GM21717 (cell line): ENCODE measurements at regions not wholly inside any gene's neighbourhood (a gene's known extent, or its start where the extent isn't known, plus 50 kb on each side); places are given as distances from the start of the nearest gene placed in this dataset.
"Not testable (repeated sequence)": the region's sequence is repeated elsewhere in the genome, so short reads cannot be mapped to it uniquely, and the experiment has no call there.

Experiments
- ATAC-seq: cut with Tn5 transposase; IDR thresholded peaks from one replicate; pipeline ENCODE4 v1.9.1; 2021; ENCODE audit warnings: mild to moderate bottlenecking, moderate library complexity; ENCODE audit not compliant: unreplicated experiment

- no peak for ATAC-seq
These were observed 128.8 kb upstream of the SYNCRIP start for GRCh38 chr6:85771455-85771854.

DNA sequence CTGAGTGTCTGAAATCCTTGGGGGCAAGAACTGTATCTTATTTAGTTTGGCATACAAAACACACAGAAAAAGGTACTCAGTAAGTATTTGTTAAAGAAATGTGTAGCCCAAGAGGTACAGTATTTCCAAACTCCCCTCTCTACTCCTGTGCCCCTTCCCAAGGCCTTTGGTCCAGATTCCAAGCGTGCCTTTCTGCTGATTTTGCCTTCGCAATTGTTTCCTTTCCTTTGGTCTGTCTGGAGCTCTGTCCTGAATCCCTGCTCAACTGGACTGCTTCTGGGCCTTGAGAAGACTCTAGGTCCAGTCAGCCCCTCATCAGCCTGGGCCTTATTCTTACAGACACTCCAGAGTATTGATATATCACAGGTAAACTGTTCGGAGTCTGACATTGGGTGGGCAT, 122.2 kb upstream of the SYNCRIP start:
- ATAC-seq, result no peak

- ATAC-seq, result no peak
These were observed 114.3 kb upstream of the SYNCRIP start for GRCh38 chr6:85756982-85757381.

GRCh38 chr6:85754894-85755293, 112.2 kb upstream of the SYNCRIP start:
- ATAC-seq, result no peak

GRCh38 chr6:85752602-85753001, 109.9 kb upstream of the SYNCRIP start:
- no peak for ATAC-seq

DNA sequence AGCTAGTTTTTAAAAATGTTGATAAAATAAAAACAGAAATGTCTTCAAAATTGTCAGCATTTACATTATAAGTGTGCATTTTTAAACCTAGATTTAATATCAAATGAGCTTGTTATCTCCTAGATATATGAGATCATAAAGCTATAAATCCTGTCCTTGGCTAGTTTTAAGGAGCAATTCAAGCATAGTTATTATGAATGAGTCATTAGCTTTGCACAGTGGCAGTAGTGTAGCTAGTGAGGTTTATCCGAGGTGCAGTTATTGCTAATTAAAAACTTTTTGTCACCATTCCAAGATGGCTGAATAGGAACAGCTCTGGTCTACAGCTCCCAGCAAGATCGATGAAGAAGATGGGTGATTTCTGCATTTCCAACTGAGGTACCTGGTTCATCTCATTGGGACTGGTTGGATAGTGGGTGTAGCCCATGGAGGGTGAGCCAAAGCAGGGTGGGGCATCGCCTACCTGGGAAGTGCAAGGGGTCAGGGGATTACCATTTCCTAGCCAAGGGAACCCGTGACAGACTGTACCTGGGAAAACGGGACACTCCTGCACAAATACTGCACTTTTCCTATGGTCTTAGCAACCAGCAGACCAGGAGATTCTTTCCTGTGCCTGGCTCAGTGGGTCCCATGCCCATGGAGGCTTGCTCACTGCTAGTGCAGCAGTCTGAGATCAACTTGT, 108.8 kb upstream of the SYNCRIP start:
- no peak for ATAC-seq

GRCh38 chr6:85750146-85750545, 107.5 kb upstream of the SYNCRIP start:
- not testable (repeated sequence) for ATAC-seq

DNA sequence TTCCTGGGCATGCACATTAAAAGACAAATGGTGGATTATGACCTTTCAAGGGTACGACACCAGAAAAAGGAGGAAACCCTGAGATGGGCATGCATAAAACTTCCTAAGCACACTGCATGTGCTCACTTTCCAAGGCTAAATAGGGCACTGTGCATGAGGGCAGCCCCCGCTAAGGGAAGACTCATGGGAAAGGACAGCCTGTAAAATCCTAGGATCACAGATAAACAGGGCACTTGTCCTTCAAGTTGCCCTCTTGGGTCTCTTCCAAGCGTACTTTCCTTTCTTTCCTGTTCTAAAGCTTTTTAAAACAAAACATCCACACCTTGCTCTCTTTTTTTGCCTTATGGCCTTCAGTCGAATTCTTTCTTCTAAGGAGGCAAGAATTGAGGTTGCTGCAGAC, 106.5 kb upstream of the SYNCRIP start:
- ATAC-seq, result no peak

DNA sequence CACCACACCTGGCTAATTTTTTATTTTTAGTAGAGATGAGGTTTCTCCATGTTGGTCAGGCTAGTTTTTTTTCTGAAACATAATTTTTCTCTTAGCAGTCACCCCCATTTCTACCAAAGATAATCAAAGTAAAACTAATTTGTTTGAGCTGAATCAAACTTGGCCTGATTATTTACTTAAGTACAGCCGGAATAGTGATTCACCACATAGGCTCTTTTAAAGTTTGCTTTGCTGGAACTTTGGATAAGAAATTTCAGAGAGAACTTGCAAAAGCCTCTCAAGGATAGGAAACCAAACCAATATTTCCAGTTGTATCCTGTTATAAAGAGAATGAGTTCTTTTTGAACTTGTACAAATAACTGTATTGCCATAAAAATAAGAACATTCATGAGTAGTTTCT, 105.0 kb upstream of the SYNCRIP start:
- no peak for ATAC-seq

- ATAC-seq, result no peak
These were observed 104.4 kb upstream of the SYNCRIP start for GRCh38 chr6:85747093-85747492.

GRCh38 chr6:85744433-85744970, 101.8 kb upstream of the SYNCRIP start:
- no peak for ATAC-seq

GRCh38 chr6:85726206-85726605, 83.5 kb upstream of the SYNCRIP start:
- ATAC-seq, result no peak

DNA sequence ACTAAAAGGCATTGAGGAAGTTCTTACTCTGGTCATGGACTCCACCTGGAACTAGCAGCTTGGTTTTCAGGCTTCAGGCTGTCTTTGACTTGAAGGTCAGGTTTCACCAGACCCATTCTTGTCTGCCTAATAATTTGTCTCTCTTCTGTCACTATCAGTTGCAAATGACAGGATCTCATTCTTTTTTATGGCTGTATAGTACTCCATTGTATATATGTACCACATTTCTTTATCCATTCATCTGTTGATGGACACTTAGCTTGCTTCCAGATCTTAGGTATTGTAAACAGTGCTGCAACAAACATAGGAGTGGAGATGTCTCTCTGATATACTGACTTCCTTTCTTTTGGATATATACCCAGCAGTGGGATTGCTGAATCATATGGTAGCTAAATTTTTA, 73.1 kb upstream of the SYNCRIP start:
- ATAC-seq, result no peak

DNA sequence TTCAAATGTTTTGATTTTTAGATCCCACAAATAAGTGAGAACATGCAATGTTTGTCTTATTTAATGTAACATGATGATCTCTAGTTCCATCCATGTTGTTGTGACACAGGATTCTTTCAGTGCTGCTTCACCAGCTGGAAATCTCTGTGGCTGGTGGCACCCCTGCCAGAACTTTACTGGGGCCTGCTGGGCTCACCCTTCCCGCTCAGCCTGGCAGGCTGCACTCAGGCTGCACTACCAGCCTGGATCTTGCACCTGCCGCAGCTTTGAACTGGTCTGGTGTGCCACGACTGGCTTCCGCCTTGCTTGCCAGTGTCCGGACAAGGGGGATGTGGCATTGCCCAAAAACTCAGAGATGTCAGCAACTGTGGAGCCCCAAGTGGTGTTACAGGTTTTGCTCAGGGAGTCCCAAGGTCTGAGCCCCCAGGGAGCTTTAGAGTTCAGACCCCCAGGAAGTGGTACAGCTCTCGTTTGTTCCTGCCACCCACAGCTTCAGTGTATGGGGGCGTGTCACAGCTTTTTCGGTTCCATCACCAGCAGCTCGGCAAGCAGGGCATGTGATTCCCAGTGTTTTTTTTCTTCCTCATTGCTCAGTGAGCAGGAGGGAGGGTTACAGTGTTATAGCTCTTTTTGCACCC, 72.3 kb upstream of the SYNCRIP start:
- ATAC-seq, result no peak

DNA sequence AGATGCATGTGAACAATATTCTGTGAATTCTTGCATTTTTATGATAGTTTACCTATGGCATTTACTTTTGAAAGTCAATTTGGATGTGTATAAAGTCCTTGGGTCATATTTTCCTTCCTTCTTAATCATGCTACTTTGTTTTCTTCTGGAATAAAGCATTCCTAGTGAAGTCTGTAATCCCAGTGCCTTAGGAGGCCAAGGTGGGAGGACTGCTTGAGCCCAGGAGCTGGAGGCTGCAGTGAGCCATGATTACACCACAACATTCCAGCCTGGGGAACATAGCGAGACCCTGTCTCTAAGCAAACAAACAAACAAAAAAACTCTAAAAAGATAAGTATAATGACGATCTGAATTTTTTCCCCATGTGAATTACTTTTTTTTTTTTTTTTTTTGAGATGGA, 69.7 kb upstream of the SYNCRIP start:
- no peak for ATAC-seq

- ATAC-seq, result not testable (repeated sequence)
These were observed 64.9 kb upstream of the SYNCRIP start for GRCh38 chr6:85707515-85708145.

DNA sequence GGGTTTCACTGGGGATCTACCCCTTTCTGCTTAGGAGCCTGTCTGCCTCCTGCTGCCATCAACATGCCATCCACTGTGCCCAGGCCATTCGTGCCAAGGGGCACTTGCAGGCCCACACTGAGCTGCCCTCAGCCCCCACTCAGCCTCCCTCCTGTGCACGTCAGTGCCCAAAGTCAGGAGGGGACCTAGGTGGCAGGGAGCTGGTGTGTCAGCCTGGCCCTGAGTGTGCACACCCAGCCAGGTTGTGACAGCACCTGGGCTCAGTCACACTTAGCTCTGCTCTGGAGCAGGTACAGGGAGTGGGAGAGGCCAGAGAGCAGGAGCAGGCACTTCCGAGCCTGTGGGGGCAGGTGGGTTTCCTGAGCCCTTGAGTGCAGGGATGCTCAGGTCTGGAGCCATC, 63.6 kb upstream of the SYNCRIP start:
- no peak for ATAC-seq

DNA sequence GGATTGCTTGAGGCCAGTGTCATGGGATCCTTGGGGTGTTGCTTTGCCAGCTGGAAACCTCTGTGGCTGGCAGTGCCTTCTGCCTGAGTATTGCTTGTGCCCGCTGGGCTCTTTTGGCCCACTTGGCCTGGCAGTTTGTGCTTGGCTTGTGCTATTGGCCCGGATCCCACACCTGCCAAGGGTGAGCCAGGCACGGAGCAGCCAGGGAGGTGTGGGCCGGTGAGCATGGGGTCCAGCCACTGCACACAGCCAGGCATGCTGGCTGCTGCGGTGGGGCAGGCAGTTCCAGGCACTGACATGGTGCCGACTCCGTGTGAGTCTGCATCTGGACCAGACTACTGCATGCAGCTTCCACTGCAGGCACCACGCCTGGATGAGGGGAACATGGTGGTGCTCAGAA, 62.5 kb upstream of the SYNCRIP start:
- no peak for ATAC-seq

GRCh38 chr6:85703406-85703805, 60.7 kb upstream of the SYNCRIP start:
- ATAC-seq, result no peak
